ENCODE measurements at regions not wholly inside any gene's neighbourhood (a gene's known extent, or its start where the extent isn't known, plus 50 kb on each side); places are given as distances from the start of the nearest gene placed in this dataset.
A peak's percentile ranks its signal among the peaks of the same experiment; 100 is the strongest.

- DNase-seq (ENCODE audit: low spot score) = peak; percentile 85
Observed at GRCh38 chr16:5851393-5851982, 753.9 kb upstream of the EEF2KMT start.

GRCh38 chr16:5850632-5851392, 753.2 kb upstream of the EEF2KMT start:
- DNase-seq (ENCODE audit: low spot score) = no peak

- no peak for DNase-seq (ENCODE audit: low spot score)
Observed at GRCh38 chr16:5845046-5845445, 747.5 kb upstream of the EEF2KMT start.

GRCh38 chr16:5841974-5842373, 744.4 kb upstream of the EEF2KMT start:
- no peak for DNase-seq (ENCODE audit: low spot score)

- no peak for DNase-seq (ENCODE audit: low spot score)
Observed at GRCh38 chr16:5838725-5839124, 741.1 kb upstream of the EEF2KMT start.

GRCh38 chr16:5838071-5838470, 740.5 kb upstream of the EEF2KMT start:
- no peak for DNase-seq (ENCODE audit: low spot score)

GRCh38 chr16:5837007-5837670, 739.5 kb upstream of the EEF2KMT start:
- DNase-seq (ENCODE audit: low spot score) = no peak

- no peak for DNase-seq (ENCODE audit: low spot score)
Observed at GRCh38 chr16:5835876-5836275, 738.3 kb upstream of the EEF2KMT start.

- no peak for DNase-seq (ENCODE audit: low spot score)
Observed at GRCh38 chr16:5826332-5826731, 728.7 kb upstream of the EEF2KMT start.

- DNase-seq (ENCODE audit: low spot score) = peak; percentile 78
Observed at GRCh38 chr16:5820472-5820871, 722.9 kb upstream of the EEF2KMT start.

- DNase-seq (ENCODE audit: low spot score) = no peak
Observed at GRCh38 chr16:5815570-5816237, 718.1 kb upstream of the EEF2KMT start.

- DNase-seq (ENCODE audit: low spot score) = no peak
Observed at GRCh38 chr16:5801396-5801795, 703.8 kb upstream of the EEF2KMT start.

- DNase-seq (ENCODE audit: low spot score) = no peak
Observed at GRCh38 chr16:5793556-5793955, 696.0 kb upstream of the EEF2KMT start.

- no peak for DNase-seq (ENCODE audit: low spot score)
Observed at GRCh38 chr16:5791011-5791657, 693.5 kb upstream of the EEF2KMT start.

GRCh38 chr16:5790512-5790911, 692.9 kb upstream of the EEF2KMT start:
- no peak for DNase-seq (ENCODE audit: low spot score)

GRCh38 chr16:5789033-5789432, 691.4 kb upstream of the EEF2KMT start:
- no peak for DNase-seq (ENCODE audit: low spot score)

GRCh38 chr16:5781436-5781835, 683.8 kb upstream of the EEF2KMT start:
- no peak for DNase-seq (ENCODE audit: low spot score)

- DNase-seq (ENCODE audit: low spot score) = peak; percentile 15
Observed at GRCh38 chr16:5776876-5777275, 679.3 kb upstream of the EEF2KMT start.

GRCh38 chr16:5775916-5776315, 678.3 kb upstream of the EEF2KMT start:
- no peak for DNase-seq (ENCODE audit: low spot score)

GRCh38 chr16:5770118-5770517, 672.5 kb upstream of the EEF2KMT start:
- no peak for DNase-seq (ENCODE audit: low spot score)

GRCh38 chr16:5769513-5769912, 671.9 kb upstream of the EEF2KMT start:
- DNase-seq (ENCODE audit: low spot score) = no peak

GRCh38 chr16:5768445-5768844, 670.9 kb upstream of the EEF2KMT start:
- DNase-seq (ENCODE audit: low spot score) = no peak

All from kidney tubule cell (primary cell).